ENCODE measurements at regions not wholly inside any gene's neighbourhood (a gene's known extent, or its start where the extent isn't known, plus 50 kb on each side); places are given as distances from the start of the nearest gene placed in this dataset.
"Not testable (repeated sequence)": the region's sequence is repeated elsewhere in the genome, so short reads cannot be mapped to it uniquely, and the experiment has no call there.

DNA sequence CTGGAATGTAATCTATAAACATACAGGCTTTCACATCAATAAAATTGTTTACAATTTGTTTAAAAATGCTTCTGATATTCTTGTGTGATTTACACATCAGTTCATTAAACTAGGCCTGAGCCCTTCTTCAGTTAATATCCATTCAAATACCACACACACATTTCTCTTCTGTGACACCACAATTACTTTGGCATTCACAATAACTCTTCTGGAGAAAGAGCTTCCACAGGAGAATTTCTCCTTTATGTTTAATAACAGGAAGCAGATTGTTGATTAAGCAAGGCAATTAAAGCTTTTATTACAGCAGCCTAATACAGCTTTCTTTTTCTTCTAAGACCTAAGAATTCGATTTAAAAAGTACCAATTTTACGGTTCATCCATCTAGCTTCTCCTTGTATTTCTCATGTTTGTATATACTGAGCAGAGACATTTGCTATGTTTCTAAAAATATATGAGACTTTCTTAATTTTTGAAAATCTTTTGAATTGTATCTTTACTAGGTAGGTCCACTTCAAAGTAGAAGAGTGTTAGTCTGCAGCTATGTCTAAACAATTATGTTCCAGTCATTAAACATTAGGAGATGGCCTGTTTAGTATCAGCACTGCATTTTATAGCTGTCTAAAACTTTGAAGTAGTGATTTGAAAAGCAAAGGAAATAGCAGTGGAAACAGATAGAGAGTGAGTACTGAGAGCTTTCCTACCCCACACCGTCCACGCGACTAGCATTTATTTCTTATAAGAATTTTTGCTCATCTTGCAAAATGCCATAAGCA lies 511.1 kb upstream of the UBE2E2 start:
- ATAC-seq (no peak), DNase-seq (ENCODE audit: low spot score in 2 of 2) (no peak)
- no peak overlapping the region for H3K27ac Mint-ChIP-seq
- H3K9me3 Mint-ChIP-seq, result peaks cover under 1% of the 10 kb centered on the region in 2 donors
- H3K36me3 Mint-ChIP-seq, result no peaks in the 10 kb centered on the region

DNA sequence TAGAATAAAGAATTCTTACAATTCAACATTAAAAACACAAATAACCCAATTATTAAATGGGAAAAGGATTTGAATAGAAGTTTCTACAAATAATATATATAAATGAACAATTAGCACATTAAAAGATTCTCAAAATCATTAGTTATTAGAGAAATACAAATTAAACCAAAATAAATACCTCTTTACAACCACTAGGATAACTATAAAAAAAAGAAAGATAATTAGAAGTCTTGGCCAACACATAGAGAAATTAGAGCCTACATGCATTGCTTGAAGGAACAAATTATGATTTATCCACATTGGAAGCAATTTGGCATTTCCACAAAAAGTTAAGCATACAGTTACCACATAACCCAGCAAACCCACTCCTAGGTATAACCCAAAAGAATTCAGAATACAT lies 502.3 kb upstream of the UBE2E2 start:
- Mint-ChIP-seq H3K9me3 (peaks cover 0 to 3% of the 10 kb centered on the region in 2 donors), H3K36me3 (no peaks in the 10 kb centered on the region), H3K27ac (no peak overlapping the region)
- ATAC-seq (no peak), DNase-seq (ENCODE audit: low spot score in 2 of 2) (no peak)

DNA sequence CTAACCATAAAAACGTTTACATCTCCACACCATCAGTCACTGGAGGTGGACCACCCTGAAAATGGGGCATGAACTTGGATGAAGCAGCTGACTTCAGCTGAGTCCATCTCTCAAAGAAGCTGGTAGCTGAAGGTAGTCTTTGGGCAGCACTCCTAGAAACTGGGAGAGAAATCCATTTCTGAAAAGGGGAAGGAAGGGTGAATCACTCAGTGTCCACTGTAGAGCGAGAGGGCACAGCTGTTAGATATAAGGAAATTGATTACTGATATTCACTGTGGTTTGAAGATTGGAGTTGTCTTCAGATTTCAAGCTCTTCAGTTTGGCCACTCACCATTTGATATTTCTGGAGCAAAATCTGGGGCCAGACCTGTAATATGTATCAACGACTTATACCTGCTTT lies 499.0 kb upstream of the UBE2E2 start:
- ATAC-seq (no peak), DNase-seq (ENCODE audit: low spot score in 2 of 2) (no peak)
- Mint-ChIP-seq H3K27ac (no peak overlapping the region), H3K9me3 (peaks cover 10 to 13% of the 10 kb centered on the region in 2 donors), H3K36me3 (peaks cover 0 to 10% of the 10 kb centered on the region in 2 donors)

DNA sequence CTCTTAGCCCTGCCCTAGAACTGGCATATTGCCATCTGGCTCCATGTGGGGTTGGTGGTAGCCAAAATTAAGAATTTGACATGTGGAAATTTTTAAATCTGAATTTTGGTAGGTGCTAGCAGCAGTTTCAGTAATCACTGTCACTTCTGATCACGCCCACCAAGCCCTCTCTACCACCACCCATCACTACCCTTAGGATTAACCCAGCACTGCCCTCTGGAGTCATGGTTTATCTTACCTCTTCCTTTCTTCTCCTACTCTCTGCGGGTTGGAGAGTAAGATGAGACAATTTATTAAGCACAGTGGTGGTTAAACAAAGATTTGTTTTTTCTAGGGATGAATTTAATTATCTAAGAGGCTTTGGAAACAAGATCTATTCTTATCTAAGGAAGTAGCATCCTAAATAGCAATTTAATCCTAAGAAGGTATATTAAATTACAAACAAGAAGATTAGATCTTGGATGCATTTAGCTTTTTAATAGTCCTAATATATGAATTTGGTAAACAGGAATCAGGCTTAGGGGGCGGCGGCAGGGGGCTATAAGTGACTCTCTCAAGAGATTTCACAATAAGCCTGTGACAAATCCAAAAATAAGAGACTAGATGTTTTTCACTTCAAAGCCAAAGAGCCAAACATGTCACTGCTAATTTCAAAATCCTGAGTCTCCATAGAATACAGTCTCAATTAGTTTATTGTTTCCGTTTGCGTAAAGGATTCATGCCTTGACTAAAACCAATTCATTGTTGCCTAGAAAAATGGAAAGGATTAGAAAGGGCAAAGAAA lies 498.4 kb upstream of the UBE2E2 start:
- peaks cover 13 to 19% of the 10 kb centered on the region in 2 donors for H3K9me3 Mint-ChIP-seq
- no peak for DNase-seq (ENCODE audit: low spot score in 2 of 2)
- H3K36me3 Mint-ChIP-seq, result peaks cover 0 to 13% of the 10 kb centered on the region in 2 donors
- ATAC-seq, result no peak
- no peak overlapping the region for H3K27ac Mint-ChIP-seq

DNA sequence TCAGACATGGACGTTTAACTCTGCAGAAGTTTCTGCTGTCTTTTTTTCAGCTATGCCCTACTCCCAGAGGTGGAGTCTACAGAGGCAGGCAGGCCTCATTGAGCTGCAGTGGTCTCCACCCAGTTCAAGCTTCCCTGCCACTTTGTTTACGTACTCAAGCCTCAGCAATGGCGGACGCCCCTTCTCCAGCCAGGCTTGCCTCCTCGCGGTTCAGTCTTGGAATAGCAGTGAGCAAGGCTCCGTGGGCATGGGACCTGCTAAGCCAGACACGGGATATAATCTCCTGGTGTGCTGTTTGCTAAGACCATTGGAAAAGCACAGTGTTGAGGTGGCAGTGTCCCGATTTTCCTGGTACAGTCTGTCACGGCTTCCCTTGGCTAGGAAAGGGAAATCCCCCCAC lies 496.2 kb upstream of the UBE2E2 start:
- not testable (repeated sequence) for ATAC-seq; H3K27ac Mint-ChIP-seq; DNase-seq (ENCODE audit: low spot score in 2 of 2)
- Mint-ChIP-seq H3K36me3 (peaks cover 0 to 15% of the 10 kb centered on the region in 2 donors), H3K9me3 (peaks cover 13 to 22% of the 10 kb centered on the region in 2 donors)

DNA sequence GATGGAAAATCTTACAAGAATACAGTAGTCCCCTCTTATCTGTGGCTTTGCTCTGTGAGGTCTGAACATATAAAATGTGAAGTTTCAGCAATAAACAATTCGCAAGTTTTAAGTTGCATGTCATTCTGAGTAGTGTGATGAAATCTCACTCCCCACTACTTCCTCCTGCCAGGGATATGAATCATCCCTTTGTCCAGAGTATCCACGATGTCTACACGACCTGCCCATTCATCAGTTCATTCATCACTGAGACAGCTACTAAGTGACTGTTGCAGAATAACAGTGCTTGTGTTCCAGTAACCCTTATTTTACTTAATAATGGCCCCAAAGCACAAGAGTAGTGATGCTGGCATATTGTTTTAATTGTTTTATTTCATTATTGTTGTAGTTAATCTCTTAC lies 489.2 kb upstream of the UBE2E2 start:
- DNase-seq (ENCODE audit: low spot score in 2 of 2) (no peak), ATAC-seq (no peak)
- Mint-ChIP-seq H3K36me3 (peaks cover 0 to 6% of the 10 kb centered on the region in 2 donors), H3K27ac (no peak overlapping the region), H3K9me3 (peaks cover 5 to 12% of the 10 kb centered on the region in 2 donors)

DNA sequence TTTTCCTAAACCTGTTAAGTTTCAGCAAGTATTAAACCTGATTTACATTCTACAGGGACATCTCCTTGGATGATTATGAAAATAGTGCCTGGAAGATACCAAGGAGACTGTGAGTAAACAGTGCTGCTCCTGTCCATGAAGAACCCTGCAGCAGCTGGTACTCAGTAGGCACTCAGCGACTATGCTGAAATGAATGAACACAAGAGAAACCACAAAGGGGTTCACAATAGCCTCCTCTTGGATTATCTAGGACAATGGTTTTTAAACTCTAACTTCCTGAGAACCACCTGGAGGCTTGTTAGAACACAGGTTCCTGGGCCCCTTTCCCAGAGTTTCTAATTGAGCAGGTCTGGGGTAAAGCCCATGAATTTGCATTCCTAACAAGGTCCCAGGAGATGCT lies 488.4 kb upstream of the UBE2E2 start:
- no peak for DNase-seq (ENCODE audit: low spot score in 2 of 2)
- peaks cover 0 to 6% of the 10 kb centered on the region in 2 donors for H3K9me3 Mint-ChIP-seq
- H3K27ac Mint-ChIP-seq, result no peak overlapping the region
- no peak for ATAC-seq
- peaks cover 0 to 2% of the 10 kb centered on the region in 2 donors for H3K36me3 Mint-ChIP-seq

DNA sequence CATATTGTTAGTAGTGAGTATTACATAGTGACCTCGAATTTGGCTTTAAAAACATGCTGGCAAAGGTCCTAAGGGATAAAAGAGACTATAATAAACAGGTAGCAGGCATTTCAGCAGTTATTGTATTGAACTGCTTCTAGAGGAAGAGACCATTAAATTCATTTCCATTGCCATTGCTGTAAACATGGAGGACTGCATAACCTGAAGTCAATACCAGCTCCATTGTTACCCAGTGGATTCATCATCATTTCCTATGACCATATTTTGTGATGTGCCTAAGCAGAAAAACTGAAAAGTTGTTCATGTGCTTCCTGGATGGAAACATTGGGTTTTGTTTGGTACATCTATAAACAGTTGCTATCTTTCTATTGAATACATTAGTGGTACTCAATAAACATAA lies 482.5 kb upstream of the UBE2E2 start:
- DNase-seq (ENCODE audit: low spot score in 2 of 2) (no peak), ATAC-seq (no peak)
- Mint-ChIP-seq H3K36me3 (no peaks in the 10 kb centered on the region), H3K27ac (no peak overlapping the region), H3K9me3 (peaks cover 0 to 4% of the 10 kb centered on the region in 2 donors)

DNA sequence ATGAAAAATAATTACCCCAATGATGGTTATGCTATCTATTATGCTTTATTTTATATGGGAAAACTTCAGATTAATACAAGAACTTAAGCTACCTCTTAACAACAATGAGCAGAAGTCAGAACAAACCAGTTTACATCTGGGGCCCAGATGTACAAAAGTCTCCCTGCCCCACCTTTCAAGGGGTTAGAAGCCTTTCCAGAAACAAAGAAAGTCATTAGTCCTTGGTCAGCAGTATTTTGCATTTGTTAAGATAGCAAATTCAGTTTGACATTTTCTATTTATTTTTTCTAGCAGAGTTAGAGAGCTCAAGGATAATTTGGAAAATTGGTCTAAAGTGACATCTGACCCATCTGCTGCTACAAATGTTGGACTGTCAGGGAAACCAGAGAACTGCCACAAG lies 478.7 kb upstream of the UBE2E2 start:
- Mint-ChIP-seq H3K36me3 (no peaks in the 10 kb centered on the region), H3K9me3 (peaks cover 0 to 4% of the 10 kb centered on the region in 2 donors), H3K27ac (no peak overlapping the region)
- ATAC-seq (no peak), DNase-seq (ENCODE audit: low spot score in 2 of 2) (no peak)

DNA sequence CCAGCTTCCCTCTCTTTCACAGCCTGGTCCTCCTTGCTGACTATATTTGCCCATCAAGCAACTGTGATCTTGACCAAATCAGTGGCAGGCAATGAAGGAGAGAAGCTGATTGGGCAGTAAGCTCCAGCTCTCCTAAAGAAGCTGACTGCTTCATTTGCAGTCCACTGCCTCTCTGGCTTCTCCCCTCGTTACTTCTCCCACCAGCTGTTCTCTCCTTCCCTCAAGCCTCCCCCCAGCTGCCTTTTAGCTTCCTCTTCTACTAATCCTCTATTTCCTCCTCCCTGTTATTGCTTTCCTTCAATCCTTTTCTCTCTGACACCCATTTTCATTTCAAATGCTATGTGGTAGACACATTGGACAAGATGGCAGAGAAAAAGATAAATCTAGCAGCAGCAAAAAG lies 474.7 kb upstream of the UBE2E2 start:
- no peaks in the 10 kb centered on the region for H3K9me3 Mint-ChIP-seq
- DNase-seq (ENCODE audit: low spot score in 2 of 2) (no peak), ATAC-seq (no peak)
- no peak overlapping the region for H3K27ac Mint-ChIP-seq
- H3K36me3 Mint-ChIP-seq, result no peaks in the 10 kb centered on the region

DNA sequence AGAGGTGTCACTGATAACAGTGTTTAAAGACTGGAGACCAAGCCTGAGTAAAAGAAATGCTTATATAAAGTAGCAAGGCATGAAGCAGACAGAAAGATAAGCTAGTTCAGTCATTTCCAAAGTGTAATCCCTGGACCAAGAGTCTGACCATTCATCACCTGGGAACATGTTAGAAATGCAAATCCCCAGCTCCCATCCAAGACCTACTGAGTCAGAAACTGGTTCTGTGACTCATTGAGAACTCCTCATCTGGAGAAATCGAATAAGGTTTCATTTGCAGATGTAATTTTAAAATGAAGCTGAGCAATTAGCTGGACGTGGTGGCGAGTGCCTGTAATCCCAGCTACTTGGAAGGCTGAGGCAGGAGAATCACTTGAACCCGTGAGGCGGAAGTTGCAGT lies 473.9 kb upstream of the UBE2E2 start:
- Mint-ChIP-seq H3K36me3 (no peaks in the 10 kb centered on the region), H3K27ac (no peak overlapping the region), H3K9me3 (no peaks in the 10 kb centered on the region)
- no peak for ATAC-seq
- DNase-seq (ENCODE audit: low spot score in 2 of 2), result no peak

DNA sequence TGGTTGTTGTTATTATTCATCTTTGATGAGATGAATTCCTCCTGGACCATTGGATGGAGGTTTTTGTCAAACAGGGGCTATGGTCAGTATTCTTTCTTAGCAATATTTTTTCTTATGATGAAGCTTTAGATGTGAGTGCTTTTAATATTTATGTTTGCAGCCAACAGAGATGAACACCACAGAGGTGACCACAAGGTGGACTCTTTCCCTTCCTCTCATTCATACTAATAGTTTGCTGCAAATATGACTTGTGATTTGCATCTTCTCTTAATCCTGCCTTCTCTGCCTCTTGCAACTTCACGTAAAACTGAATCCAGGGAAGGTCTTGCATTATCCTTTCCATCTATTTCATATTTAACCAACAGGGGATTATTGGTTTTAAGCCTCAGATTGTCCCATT lies 473.1 kb upstream of the UBE2E2 start:
- H3K27ac Mint-ChIP-seq, result no peak overlapping the region
- DNase-seq (ENCODE audit: low spot score in 2 of 2), result no peak
- H3K36me3 Mint-ChIP-seq, result no peaks in the 10 kb centered on the region
- ATAC-seq, result no peak
- no peaks in the 10 kb centered on the region for H3K9me3 Mint-ChIP-seq

DNA sequence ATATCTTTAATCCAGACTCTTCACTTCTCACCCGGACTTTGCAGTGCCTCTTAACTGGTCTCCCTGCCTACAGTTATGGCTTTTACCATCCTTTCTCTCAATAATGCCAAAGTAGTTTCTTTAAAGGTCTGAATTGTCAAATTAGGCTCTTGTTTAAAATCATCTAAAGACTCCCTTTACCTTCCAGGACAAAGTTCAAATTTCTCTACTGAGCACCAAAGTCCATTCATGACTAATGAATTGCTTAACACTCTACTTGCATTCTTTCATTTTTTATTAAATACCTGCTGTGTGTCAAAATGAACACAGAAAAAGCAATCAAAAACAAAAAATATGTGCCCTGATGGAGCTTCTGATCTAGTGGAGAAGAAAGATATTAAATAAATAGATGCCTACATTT lies 472.4 kb upstream of the UBE2E2 start:
- Mint-ChIP-seq H3K27ac (no peak overlapping the region), H3K36me3 (no peaks in the 10 kb centered on the region), H3K9me3 (no peaks in the 10 kb centered on the region)
- no peak for ATAC-seq
- DNase-seq (ENCODE audit: low spot score in 2 of 2), result no peak

DNA sequence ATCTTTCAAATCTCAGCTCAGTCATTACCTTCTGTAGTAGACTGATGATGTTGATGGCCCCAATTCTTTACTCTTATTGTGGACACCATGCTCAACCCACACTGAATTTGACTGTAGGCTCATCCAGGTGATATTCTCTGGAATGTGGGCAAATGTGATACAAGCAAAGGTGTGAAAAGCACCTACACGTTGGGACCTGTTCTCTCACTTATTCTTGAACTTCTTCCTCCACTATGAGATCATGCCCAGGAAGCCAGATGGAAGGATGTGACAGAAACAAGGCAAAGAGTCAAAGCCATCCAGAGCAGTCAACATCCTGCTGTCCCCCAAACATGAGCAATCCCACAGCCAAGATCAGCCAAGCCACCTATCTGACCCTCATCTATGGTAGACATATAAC lies 471.2 kb upstream of the UBE2E2 start:
- ATAC-seq (no peak), DNase-seq (ENCODE audit: low spot score in 2 of 2) (no peak)
- H3K27ac Mint-ChIP-seq, result no peak overlapping the region
- no peaks in the 10 kb centered on the region for H3K36me3 Mint-ChIP-seq
- peaks cover 0 to 5% of the 10 kb centered on the region in 2 donors for H3K9me3 Mint-ChIP-seq

DNA sequence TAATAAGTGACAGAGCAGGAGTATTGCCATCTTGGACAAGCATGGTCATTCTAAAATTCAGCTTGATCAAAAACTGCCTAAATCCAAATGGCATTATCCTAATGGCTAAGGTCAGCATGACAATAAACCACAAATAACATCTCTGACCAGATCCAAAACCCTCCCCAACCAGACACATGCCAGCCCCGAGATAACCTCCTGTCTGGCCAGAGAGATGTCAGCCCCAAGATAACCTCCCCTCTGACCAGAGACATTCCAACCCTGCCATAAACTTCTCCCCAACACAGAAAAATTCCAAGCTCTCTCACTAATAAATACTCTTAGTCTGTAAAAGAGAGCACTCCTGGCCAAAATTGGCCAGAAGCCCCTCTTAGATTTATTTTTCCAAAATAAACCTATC lies 470.5 kb upstream of the UBE2E2 start:
- Mint-ChIP-seq H3K9me3 (peaks cover 0 to 6% of the 10 kb centered on the region in 2 donors), H3K27ac (no peak overlapping the region), H3K36me3 (no peaks in the 10 kb centered on the region)
- ATAC-seq (no peak), DNase-seq (ENCODE audit: low spot score in 2 of 2) (no peak)

DNA sequence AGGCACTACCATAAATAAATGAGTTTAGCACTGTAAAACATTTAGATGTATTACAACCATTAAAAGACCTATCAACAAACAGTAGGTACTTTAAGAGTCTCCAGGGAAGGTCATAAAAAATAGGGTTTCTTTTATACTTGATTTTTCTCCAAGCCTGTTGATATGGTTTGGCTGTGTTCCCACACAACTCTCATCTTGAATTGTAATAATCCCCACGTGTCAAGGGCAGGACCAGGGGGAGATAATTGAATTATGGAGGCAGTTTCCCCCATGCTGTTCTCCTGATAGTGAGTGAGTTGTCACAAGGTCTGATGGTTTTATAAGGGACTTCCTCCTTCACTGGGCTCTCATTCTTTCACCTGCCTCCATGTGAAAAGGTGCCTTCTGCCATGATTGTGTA lies 468.9 kb upstream of the UBE2E2 start:
- no peak for ATAC-seq

DNA sequence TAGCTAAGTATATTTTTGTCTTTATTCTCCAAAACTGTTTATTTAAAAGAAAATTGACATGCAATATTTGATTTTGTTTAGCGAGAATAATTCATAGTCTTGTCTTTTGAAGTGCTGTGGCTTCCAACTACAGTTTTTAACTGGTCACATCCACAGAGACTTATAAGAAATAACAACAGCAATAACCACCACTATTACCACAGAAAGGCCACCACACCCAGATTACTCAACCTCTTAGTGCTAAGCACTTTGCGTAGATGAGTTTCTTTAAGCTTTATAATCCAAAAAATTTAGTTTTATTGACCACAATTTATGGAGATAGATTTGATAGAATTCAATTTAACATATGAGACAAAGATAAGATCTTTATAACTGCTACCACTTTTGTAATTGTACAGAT lies 468.4 kb upstream of the UBE2E2 start:
- Mint-ChIP-seq H3K27ac (no peak overlapping the region), H3K36me3 (no peaks in the 10 kb centered on the region), H3K9me3 (peaks cover 0 to 6% of the 10 kb centered on the region in 2 donors)
- DNase-seq (ENCODE audit: low spot score in 2 of 2) (no peak), ATAC-seq (no peak)

More for the DNA sequence above, 468.9 kb upstream of the UBE2E2 start:
- Mint-ChIP-seq H3K27ac (no peak overlapping the region), H3K36me3 (no peaks in the 10 kb centered on the region), H3K9me3 (peaks cover 0 to 6% of the 10 kb centered on the region in 2 donors)
- no peak for DNase-seq (ENCODE audit: low spot score in 2 of 2)

DNA sequence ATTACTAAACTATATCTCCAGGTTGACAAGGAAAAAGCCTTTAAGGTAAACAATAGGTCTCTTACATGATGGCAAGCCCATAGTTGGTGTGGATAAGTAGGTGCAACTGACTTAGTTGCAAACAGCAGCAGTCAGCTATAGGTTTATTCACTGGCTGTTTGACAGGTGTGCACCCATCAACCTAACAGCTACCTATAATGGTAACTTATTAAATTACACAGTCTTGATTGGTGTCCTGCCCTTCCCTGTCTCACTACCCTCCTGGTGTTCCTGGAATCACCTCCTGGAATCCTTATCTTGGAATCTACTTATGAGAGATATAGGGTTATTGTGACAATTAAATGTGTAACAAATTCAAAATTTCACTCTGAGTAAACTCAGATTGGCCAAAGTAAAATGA lies 467.8 kb upstream of the UBE2E2 start:
- Mint-ChIP-seq H3K36me3 (no peaks in the 10 kb centered on the region), H3K27ac (no peak overlapping the region), H3K9me3 (peaks cover 0 to 6% of the 10 kb centered on the region in 2 donors)
- DNase-seq (ENCODE audit: low spot score in 2 of 2) (no peak), ATAC-seq (no peak)

All from activated naive CD4-positive, alpha-beta T cell treated with anti-CD3 and anti-CD28 coated beads, Interleukin-2, amount 50 U/mL, for 72 hours (primary cell).